ENCODE measurements at regions not wholly inside any gene's neighbourhood (a gene's known extent, or its start where the extent isn't known, plus 50 kb on each side); places are given as distances from the start of the nearest gene placed in this dataset.
"Not testable (repeated sequence)": the region's sequence is repeated elsewhere in the genome, so short reads cannot be mapped to it uniquely, and the experiment has no call there.

DNA sequence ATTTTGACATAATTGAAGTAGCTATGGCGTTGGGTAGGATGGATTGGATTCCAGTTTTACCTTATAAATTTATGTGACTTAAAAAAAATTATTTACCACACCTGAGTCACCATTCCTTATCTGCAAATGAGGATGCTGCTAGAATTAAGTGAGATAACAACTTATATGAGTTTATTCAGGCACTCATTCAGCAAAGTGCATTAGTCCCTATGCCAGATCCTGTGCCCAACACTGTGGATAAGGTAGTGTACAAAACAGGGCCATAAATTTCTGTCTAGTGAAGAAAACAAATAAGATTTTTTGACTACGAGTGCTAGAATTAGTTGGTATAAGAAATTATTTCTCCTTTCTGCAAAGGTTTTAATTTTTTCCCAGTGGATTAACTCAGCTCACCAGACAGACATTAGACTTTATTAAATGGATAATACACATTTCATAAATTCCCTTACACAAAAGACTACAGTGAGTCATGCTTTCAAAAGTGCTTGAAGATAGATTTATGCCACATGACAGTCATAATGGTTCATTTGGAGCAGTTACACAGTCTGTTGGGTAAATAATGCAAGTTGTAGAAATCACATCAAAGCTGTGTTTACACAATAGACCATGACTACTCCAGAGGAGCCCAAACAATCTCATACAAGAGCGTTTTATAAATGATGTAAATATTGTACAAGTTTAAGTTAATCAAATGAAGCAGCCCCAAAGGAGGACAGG is 129.9 kb upstream of the TGFBR2 start:
- in situ Hi-C loops (cut with HindIII; ENCODE audit: low pct_unique_long_range_greater_than_20kb, low sequenced_read_pairs) = no loop called here
- no peak for DNase-seq (ENCODE audit: low read depth)

GRCh38 chr3:30477149-30477921 is 129.1 kb upstream of the TGFBR2 start:
- DNase-seq (ENCODE audit: low read depth) = no peak
- in situ Hi-C loops (cut with HindIII; ENCODE audit: low pct_unique_long_range_greater_than_20kb, low sequenced_read_pairs) = no loop called here

DNA sequence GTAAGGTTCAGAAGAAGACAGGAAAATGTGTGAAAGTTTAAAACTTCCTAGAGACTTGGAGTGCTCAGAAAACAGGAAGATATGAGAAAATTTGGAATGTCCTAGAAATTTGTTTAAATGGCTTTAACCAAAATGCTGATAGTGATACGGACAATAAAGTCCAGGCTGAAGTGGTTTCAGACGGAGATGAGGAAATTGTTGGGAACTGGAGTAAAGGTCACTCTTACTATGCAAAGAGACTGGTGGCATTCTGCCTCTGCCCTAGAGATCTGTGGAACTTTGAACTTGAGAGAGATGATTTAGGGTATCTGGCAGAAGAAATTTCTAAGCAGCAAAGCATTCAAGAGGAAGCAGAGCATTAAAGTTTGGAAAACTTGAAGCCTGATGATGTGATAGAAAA is 126.7 kb upstream of the TGFBR2 start:
- DNase-seq (ENCODE audit: low read depth); in situ Hi-C loops (cut with HindIII; ENCODE audit: low pct_unique_long_range_greater_than_20kb, low sequenced_read_pairs): not testable (repeated sequence)

GRCh38 chr3:30480156-30480555 is 126.2 kb upstream of the TGFBR2 start:
- in situ Hi-C loops (cut with HindIII; ENCODE audit: low pct_unique_long_range_greater_than_20kb, low sequenced_read_pairs); DNase-seq (ENCODE audit: low read depth): not testable (repeated sequence)

DNA sequence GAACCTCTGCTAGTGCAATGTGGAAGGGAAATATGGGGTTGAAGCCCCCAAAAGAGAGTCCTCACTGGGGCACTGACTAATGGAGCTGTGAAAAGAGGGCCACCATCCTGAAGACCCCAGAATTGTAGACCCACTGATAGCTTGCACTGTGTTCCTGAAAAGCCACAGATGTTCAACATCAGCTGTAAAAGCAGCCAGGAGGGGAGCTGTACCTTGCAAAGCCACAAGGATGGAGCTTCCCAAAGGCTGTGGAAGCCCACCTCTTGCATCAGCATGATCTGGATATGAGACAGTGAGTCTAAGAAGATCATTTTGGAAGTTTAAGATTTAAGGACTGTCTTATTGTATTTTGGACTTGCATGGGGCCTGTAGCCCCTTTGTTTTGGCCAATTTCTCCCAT is 125.8 kb upstream of the TGFBR2 start:
- in situ Hi-C loops (cut with HindIII; ENCODE audit: low pct_unique_long_range_greater_than_20kb, low sequenced_read_pairs) = no loop called here
- no peak for DNase-seq (ENCODE audit: low read depth)

DNA sequence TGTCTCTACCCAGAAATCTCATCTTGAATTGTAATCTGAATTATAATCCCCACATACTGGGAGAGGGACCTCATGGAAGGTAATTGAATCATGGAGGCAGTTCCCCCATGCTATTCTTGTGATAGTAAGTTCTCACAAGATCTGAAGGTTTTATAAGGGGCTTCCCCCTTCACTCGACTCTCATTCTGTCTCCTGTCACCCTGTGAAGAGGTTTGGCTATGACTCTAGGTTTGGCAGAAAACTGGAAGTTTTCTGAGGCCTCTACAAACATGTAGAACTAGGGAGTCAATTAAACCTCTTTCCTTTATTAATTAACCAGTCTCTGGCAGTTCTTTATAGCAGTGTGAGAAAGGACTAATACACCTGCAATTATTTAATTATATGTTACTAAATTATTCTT is 125.2 kb upstream of the TGFBR2 start:
- DNase-seq (ENCODE audit: low read depth) = no peak
- in situ Hi-C loops (cut with HindIII; ENCODE audit: low pct_unique_long_range_greater_than_20kb, low sequenced_read_pairs) = no loop called here

DNA sequence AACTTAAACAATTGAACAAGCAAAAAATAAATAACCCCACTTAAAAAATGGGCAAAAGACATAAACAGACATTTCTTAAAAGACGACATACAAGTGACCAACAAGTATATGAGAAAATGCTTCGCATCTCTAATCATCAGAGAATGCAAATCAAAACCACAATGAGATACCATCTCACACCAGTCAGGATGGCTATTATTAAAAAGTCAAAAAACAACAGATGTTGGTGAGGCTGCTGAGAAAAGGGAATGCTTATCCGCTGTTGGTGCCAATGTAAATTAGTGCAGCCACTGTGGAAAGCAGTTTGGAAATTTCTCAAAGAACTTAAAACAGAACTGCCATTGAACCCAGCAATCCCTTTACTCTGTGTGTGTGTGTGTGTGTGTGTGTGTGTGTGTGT is 122.2 kb upstream of the TGFBR2 start:
- DNase-seq (ENCODE audit: low read depth); in situ Hi-C loops (cut with HindIII; ENCODE audit: low pct_unique_long_range_greater_than_20kb, low sequenced_read_pairs): not testable (repeated sequence)

DNA sequence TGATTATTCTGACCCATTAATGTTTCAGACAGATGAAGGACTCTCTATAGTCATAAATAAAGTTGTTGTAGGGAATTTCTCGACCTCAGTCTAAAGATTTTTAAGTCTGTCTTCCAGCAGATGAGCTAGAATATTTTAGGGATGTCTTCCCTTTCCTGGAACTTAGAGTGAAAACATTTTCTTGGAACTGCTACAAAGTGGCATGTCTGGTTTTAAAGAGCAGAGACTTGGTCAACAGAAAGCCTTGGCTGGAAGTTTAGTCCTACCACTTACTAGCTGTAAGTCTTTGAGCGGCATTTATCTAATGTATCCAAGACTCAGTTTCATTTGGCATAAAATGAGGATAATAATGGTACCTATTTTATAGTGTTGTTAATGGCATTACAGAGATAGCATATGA is 120.0 kb upstream of the TGFBR2 start:
- no peak for DNase-seq (ENCODE audit: low read depth)
- in situ Hi-C loops (cut with HindIII; ENCODE audit: low pct_unique_long_range_greater_than_20kb, low sequenced_read_pairs) = no loop called here

- no peak for DNase-seq (ENCODE audit: low read depth)
- in situ Hi-C loops (cut with HindIII; ENCODE audit: low pct_unique_long_range_greater_than_20kb, low sequenced_read_pairs) = no loop called here
Measured at GRCh38 chr3:30488070-30488756, 118.2 kb upstream of the TGFBR2 start.

DNA sequence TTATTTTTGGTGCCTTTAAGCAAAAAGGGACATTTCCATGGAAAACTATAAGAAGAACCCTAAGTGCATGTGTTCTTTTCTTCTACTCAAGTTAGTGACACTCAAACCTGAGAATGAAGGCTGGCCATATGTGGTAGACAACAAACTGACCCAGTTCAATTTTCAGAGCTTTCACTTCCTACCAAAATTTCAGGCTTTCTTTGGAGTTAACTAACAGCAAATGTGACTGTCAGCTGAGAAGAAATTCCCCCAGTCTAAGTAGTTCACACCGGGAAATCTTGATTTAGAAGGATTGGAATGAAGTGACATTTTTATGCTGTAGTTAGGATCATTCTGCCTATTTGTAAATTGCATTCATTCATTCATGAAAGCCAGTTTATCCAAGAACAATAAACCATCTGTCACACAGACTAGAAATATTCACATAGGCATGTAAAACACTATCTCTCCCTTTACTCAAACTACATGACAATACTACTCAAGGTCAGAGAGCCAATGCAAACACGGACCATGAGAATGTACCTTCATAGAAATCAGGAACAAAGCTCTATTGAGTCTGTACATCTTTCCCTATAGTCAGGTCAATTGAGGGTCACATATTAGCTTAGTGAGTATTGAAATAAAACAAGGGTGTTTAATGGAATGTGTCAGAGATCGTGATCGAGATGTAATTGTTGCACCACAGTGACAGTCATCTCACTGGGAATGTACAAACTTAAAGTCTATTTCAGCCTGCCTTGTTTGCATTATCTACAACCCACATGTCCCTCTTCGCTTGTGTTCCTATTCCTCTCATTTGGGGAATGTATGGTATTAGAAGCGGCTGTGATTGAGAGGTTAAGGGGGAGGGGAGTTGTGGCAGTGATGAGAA is 113.8 kb upstream of the TGFBR2 start:
- in situ Hi-C loops (cut with HindIII; ENCODE audit: low pct_unique_long_range_greater_than_20kb, low sequenced_read_pairs) = no loop called here
- DNase-seq (ENCODE audit: low read depth) = no peak

GRCh38 chr3:30493911-30494311 is 112.5 kb upstream of the TGFBR2 start:
- DNase-seq (ENCODE audit: low read depth) = no peak

DNA sequence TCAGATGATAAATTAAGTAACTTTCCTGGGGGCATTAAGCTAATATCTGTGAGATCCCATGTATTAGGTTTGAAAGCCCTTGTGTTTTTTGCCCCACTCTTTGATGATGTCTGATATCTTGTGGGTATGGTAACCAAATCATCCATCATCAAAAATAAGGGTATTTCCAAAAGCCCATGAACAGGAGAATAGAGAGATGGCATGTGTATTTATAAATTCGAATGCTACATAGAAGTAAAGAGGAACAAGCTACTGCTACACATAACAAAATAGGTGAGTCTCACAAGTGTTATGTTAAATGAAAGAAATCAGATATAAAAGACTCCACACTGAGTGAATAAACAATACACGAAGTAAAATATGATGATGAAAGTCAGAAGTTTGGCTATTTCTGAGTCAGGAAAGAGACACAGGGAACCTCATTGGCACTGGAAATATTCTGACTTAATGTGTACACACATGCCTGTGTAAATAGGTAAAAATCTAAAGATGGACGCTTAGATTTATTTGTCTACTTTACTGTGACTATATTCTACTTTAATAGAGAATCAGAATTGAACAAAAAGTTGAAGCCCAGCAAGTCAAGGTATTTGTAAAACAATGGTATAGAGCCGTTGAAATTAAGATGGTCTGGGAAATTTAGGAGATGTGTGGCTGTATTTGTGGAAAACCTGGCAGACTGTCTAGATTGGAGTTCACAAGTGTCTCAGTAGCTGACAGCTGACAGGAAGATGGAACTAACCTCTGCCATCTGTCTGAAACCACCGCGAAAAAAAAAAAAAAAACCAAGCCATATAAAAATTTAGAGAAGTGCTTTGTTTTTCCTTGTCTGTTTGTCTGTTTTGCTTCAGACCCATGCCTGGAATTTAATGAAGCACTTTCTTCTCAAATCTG is 111.0 kb upstream of the TGFBR2 start:
- in situ Hi-C loops (cut with HindIII; ENCODE audit: low pct_unique_long_range_greater_than_20kb, low sequenced_read_pairs) = no loop called here

More at GRCh38 chr3:30493911-30494311, 112.5 kb upstream of the TGFBR2 start:
- in situ Hi-C loops (cut with HindIII; ENCODE audit: low pct_unique_long_range_greater_than_20kb, low sequenced_read_pairs) = no loop called here

GRCh38 chr3:30496066-30496966 is 110.1 kb upstream of the TGFBR2 start:
- DNase-seq (ENCODE audit: low read depth) = no peak
- in situ Hi-C loops (cut with HindIII; ENCODE audit: low pct_unique_long_range_greater_than_20kb, low sequenced_read_pairs) = no loop called here

More for the DNA sequence above, 111.0 kb upstream of the TGFBR2 start:
- DNase-seq (ENCODE audit: low read depth) = no peak

DNA sequence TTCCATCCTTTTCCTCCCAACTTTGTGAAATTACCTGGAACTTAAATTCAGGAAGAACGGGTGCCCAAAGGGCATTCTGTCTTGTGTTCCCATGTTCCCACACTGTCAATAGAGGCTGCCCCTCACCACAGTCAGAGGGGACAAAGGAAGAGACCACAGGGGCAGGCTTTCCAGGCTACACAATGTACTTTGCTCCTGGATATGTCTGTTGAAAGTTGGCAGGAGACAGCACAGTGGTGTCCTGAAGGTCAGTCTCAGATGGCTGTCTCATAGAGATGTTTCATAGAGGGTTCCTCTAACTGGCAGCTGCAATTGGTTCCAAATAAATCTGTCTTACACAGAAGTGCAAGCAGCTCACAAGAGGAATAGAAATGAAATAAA is 107.8 kb upstream of the TGFBR2 start:
- in situ Hi-C loops (cut with HindIII; ENCODE audit: low pct_unique_long_range_greater_than_20kb, low sequenced_read_pairs) = no loop called here
- DNase-seq (ENCODE audit: low read depth) = no peak

DNA sequence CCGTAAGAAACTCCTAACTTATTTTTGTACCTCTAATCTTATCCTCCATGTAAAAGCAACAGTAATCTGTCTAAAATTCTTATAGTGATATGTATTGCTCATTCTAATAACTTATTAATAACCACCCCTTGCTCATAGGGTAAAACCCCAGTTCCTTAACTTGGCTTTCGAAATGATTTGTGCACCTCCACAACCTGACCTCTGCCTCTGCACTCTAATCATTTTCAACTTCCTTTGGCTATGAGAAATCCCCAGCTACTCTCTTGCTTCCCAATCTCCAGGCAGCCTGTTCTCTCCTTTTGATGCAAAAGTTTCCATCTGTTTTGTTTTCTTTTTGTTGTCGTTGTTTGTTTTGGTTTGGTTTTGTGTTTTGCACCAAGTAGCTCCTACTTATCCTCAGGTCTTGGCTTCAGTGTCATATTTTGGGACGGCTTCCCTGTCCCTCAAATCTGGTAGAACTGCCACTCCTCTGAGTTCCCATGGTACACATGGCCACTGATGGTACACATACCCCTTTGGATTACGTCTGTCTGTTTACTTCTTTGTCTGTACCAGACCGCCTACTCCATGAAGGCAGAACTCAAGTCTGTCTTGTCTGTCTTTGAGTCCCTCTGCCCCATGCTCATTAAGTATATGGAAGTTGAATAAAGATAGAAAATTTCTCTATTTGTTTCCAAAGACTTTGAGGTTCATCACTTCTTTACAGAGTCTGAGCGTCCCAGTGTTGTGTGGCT is 105.6 kb upstream of the TGFBR2 start:
- in situ Hi-C loops (cut with HindIII; ENCODE audit: low pct_unique_long_range_greater_than_20kb, low sequenced_read_pairs) = no loop called here
- no peak for DNase-seq (ENCODE audit: low read depth)

DNA sequence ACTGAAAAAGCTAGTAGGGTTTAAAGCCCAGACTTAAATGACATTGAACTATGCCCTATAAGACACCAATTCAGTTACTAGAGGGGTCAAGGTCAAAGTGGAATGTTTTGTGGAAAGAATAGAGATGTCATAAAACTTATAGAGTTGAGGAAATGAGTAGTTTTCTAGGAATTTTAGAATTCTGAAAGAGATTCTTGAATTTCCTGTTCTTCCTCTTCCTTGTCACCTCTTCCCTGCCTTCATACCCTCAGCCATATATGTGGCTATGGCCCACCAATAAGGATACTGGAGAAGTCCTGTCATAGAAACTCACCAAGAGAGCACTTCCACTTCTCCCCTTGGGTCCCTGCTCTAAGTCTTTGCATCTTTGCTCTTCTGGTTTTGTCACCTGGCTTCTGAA is 104.9 kb upstream of the TGFBR2 start:
- in situ Hi-C loops (cut with HindIII; ENCODE audit: low pct_unique_long_range_greater_than_20kb, low sequenced_read_pairs) = no loop called here
- DNase-seq (ENCODE audit: low read depth) = no peak

Data from Caki2 (cell line).